GM19328 (cell line): ENCODE measurements at regions not wholly inside any gene's neighbourhood (a gene's known extent, or its start where the extent isn't known, plus 50 kb on each side); places are given as distances from the start of the nearest gene placed in this dataset.

Source experiments
- ATAC-seq: cut with Tn5 transposase; IDR thresholded peaks from one replicate; pipeline ENCODE4 v1.9.1; 2021; ENCODE audit warnings: mild to moderate bottlenecking, moderate library complexity; ENCODE audit not compliant: unreplicated experiment

- ATAC-seq: no peak
These were observed 55.9 kb upstream of the FSHR start for GRCh38 chr2:49210191-49210590.

GRCh38 chr2:49207204-49207603, 52.9 kb upstream of the FSHR start:
- no peak for ATAC-seq
